ENCODE measurements at regions not wholly inside any gene's neighbourhood (a gene's known extent, or its start where the extent isn't known, plus 50 kb on each side); places are given as distances from the start of the nearest gene placed in this dataset.

GRCh38 chr9:115369322-115369957 lies 251.5 kb upstream of the TNC start:
- TF ChIP-seq CREB1 (IDR thresholded peaks at IDR 0.05; ENCODE audit: low read depth), result no peak
- TF ChIP-seq RAD21 (IDR thresholded peaks at IDR 0.05; ENCODE audit: low read depth), result no peak
- TF ChIP-seq USF1 (IDR thresholded peaks at IDR 0.05), result no peak
- TF ChIP-seq EGR1 (IDR thresholded peaks at IDR 0.05), result no peak
- TF ChIP-seq ZBTB7A (IDR thresholded peaks at IDR 0.05; ENCODE audit: low read depth), result no peak

- no peak for TF ChIP-seq USF1 (IDR thresholded peaks at IDR 0.05)
- no peak for TF ChIP-seq ZBTB7A (IDR thresholded peaks at IDR 0.05; ENCODE audit: low read depth)
- peak; percentile 64 for TF ChIP-seq NFIC (IDR thresholded peaks at IDR 0.05)
- TF ChIP-seq TCF12 (IDR thresholded peaks at IDR 0.05; ENCODE audit: low read depth), result peak; percentile 89
- TF ChIP-seq CREB1 (IDR thresholded peaks at IDR 0.05; ENCODE audit: low read depth), result no peak
- TF ChIP-seq FOXM1 (IDR thresholded peaks at IDR 0.05; ENCODE audit: borderline replicate concordance, low read depth), result peak; percentile 81; the same call in 1 of the 2 replicates
- peak; percentile 82 for TF ChIP-seq TEAD4 (IDR thresholded peaks at IDR 0.05)
- 0 out of 2 replicates have a peak, but pooled peaks have one; percentile 17 for TF ChIP-seq YY1 (IDR thresholded peaks at IDR 0.05; ENCODE audit: low read depth)
- peak; percentile 91 for TF ChIP-seq EP300 (IDR thresholded peaks at IDR 0.05; ENCODE audit: borderline replicate concordance)
Observed at GRCh38 chr9:115373000-115373709, 255.2 kb upstream of the TNC start.

- TF ChIP-seq MAX (IDR thresholded peaks at IDR 0.05), result no peak
- no peak for TF ChIP-seq ZBTB7A (IDR thresholded peaks at IDR 0.05; ENCODE audit: low read depth)
- TF ChIP-seq CREB1 (IDR thresholded peaks at IDR 0.05; ENCODE audit: low read depth), result no peak
- no peak for TF ChIP-seq TAF1 (IDR thresholded peaks at IDR 0.05; ENCODE audit: low read depth)
- TF ChIP-seq EP300 (IDR thresholded peaks at IDR 0.05; ENCODE audit: borderline replicate concordance), result no peak
- TF ChIP-seq CEBPB (IDR thresholded peaks at IDR 0.05), result no peak
- TF ChIP-seq YY1 (IDR thresholded peaks at IDR 0.05; ENCODE audit: low read depth), result no peak
- TF ChIP-seq NFIC (IDR thresholded peaks at IDR 0.05), result no peak
- TF ChIP-seq RAD21 (IDR thresholded peaks at IDR 0.05; ENCODE audit: low read depth), result no peak
- TF ChIP-seq TCF12 (IDR thresholded peaks at IDR 0.05; ENCODE audit: low read depth), result no peak
- TF ChIP-seq FOXM1 (IDR thresholded peaks at IDR 0.05; ENCODE audit: borderline replicate concordance, low read depth), result no peak; the same call in 1 of the 2 replicates
Observed at GRCh38 chr9:115373710-115374045, 255.7 kb upstream of the TNC start.

- no peak for TF ChIP-seq TEAD4 (IDR thresholded peaks at IDR 0.05)
- no peak for TF ChIP-seq CEBPB (IDR thresholded peaks at IDR 0.05)
- no peak for TF ChIP-seq REST (IDR thresholded peaks at IDR 0.05; ENCODE audit: low read depth)
- TF ChIP-seq MAX (IDR thresholded peaks at IDR 0.05), result no peak
- TF ChIP-seq NFIC (IDR thresholded peaks at IDR 0.05), result no peak
- no peak for TF ChIP-seq USF1 (IDR thresholded peaks at IDR 0.05)
- no peak for TF ChIP-seq TCF12 (IDR thresholded peaks at IDR 0.05; ENCODE audit: low read depth)
- no peak for TF ChIP-seq EP300 (IDR thresholded peaks at IDR 0.05; ENCODE audit: borderline replicate concordance)
- no peak for TF ChIP-seq YY1 (IDR thresholded peaks at IDR 0.05; ENCODE audit: low read depth)
- no peak for TF ChIP-seq RAD21 (IDR thresholded peaks at IDR 0.05; ENCODE audit: low read depth)
- no peak for TF ChIP-seq ZBTB7A (IDR thresholded peaks at IDR 0.05; ENCODE audit: low read depth)
- TF ChIP-seq TAF1 (IDR thresholded peaks at IDR 0.05; ENCODE audit: low read depth), result no peak
- no peak for TF ChIP-seq FOXM1 (IDR thresholded peaks at IDR 0.05; ENCODE audit: borderline replicate concordance, low read depth)
- no peak for TF ChIP-seq CREB1 (IDR thresholded peaks at IDR 0.05; ENCODE audit: low read depth)
- no peak for TF ChIP-seq EGR1 (IDR thresholded peaks at IDR 0.05)
Observed at GRCh38 chr9:115374724-115375268, 256.8 kb upstream of the TNC start.

GRCh38 chr9:115378241-115378640 lies 260.3 kb upstream of the TNC start:
- TF ChIP-seq USF1 (IDR thresholded peaks at IDR 0.05) (no peak), CEBPB (IDR thresholded peaks at IDR 0.05) (no peak), TEAD4 (IDR thresholded peaks at IDR 0.05) (no peak), ZBTB7A (IDR thresholded peaks at IDR 0.05; ENCODE audit: low read depth) (no peak), EP300 (IDR thresholded peaks at IDR 0.05; ENCODE audit: borderline replicate concordance) (no peak), RAD21 (IDR thresholded peaks at IDR 0.05; ENCODE audit: low read depth) (no peak), NFIC (IDR thresholded peaks at IDR 0.05) (no peak), CREB1 (IDR thresholded peaks at IDR 0.05; ENCODE audit: low read depth) (no peak), FOXM1 (IDR thresholded peaks at IDR 0.05; ENCODE audit: borderline replicate concordance, low read depth) (no peak), TCF12 (IDR thresholded peaks at IDR 0.05; ENCODE audit: low read depth) (no peak), EGR1 (IDR thresholded peaks at IDR 0.05) (no peak), MAX (IDR thresholded peaks at IDR 0.05) (no peak)
